ENCODE measurements at regions not wholly inside any gene's neighbourhood (a gene's known extent, or its start where the extent isn't known, plus 50 kb on each side); places are given as distances from the start of the nearest gene placed in this dataset.

- H3K4me3 ChIP-seq (ENCODE audit: low read length), result no peak overlapping the region
- H3K9me3 Mint-ChIP-seq, result peaks cover 3% of the 10 kb centered on the region
- peaks cover 4% of the 10 kb centered on the region for H3K4me1 Mint-ChIP-seq
- no peak overlapping the region for H3K27ac ChIP-seq (ENCODE audit: low read depth, low read length)
- no peaks in the 10 kb centered on the region for H3K9me3 ChIP-seq (ENCODE audit: control insufficient read depth, low read length)
- no peaks in the 10 kb centered on the region for H3K36me3 ChIP-seq (ENCODE audit: control insufficient read depth, insufficient read depth, low read length)
- H3K27me3 ChIP-seq (ENCODE audit: control insufficient read depth, insufficient read depth, low read length, poor library complexity, severe bottlenecking), result no peaks in the 10 kb centered on the region
- no peak overlapping the region for H3K9ac ChIP-seq (ENCODE audit: extremely low read depth, low read length, poor library complexity, severe bottlenecking)
- no peaks in the 10 kb centered on the region for H3K27me3 Mint-ChIP-seq (ENCODE audit: insufficient read depth)
- no peak overlapping the region for H3K4me3 Mint-ChIP-seq
- 88 to 100% methylated on average over 2 to 4 of the region's 4 CpGs for WGBS, 2 experiments (ENCODE audit: insufficient coverage in 1 of 2, insufficient read length in 1 of 2)
- DNase-seq, result peak; percentile 68
- no peaks in the 10 kb centered on the region for H3K4me1 ChIP-seq (ENCODE audit: control insufficient read depth, insufficient read depth, low read length)
- H3K36me3 Mint-ChIP-seq (ENCODE audit: low read depth), result no peaks in the 10 kb centered on the region
- no peak for TF ChIP-seq CTCF (conservative IDR thresholded peaks at IDR 0.05)
- no peak overlapping the region for H3K27ac Mint-ChIP-seq
These were observed 696.9 kb upstream of the C9orf72 start for GRCh38 chr9:28270156-28270555.

GRCh38 chr9:28272127-28272526 lies 698.8 kb upstream of the C9orf72 start:
- H3K27me3 Mint-ChIP-seq (ENCODE audit: insufficient read depth), result no peaks in the 10 kb centered on the region
- no peak overlapping the region for H3K27ac Mint-ChIP-seq
- Histone ChIP-seq H3K9me3 (ENCODE audit: control insufficient read depth, low read length) (no peaks in the 10 kb centered on the region), H3K9ac (ENCODE audit: extremely low read depth, low read length, poor library complexity, severe bottlenecking) (no peak overlapping the region), H3K27ac (ENCODE audit: low read depth, low read length) (no peak overlapping the region), H3K4me3 (ENCODE audit: low read length) (no peak overlapping the region), H3K27me3 (ENCODE audit: control insufficient read depth, insufficient read depth, low read length, poor library complexity, severe bottlenecking) (no peaks in the 10 kb centered on the region), H3K36me3 (ENCODE audit: control insufficient read depth, insufficient read depth, low read length) (no peaks in the 10 kb centered on the region), H3K4me1 (ENCODE audit: control insufficient read depth, insufficient read depth, low read length) (no peaks in the 10 kb centered on the region)
- H3K36me3 Mint-ChIP-seq (ENCODE audit: low read depth), result no peaks in the 10 kb centered on the region
- no peak for DNase-seq
- no peak for TF ChIP-seq CTCF (conservative IDR thresholded peaks at IDR 0.05)
- H3K4me3 Mint-ChIP-seq, result no peak overlapping the region
- H3K4me1 Mint-ChIP-seq, result peaks cover 4% of the 10 kb centered on the region
- H3K9me3 Mint-ChIP-seq, result peaks cover 5% of the 10 kb centered on the region
- WGBS, 2 experiments (ENCODE audit: insufficient coverage in 1 of 2, insufficient read length in 1 of 2), result 92 to 94% methylated on average over 3 to 4 of the region's 4 CpGs

GRCh38 chr9:28287455-28287854 lies 714.2 kb upstream of the C9orf72 start:
- H3K27me3 ChIP-seq (ENCODE audit: control insufficient read depth, insufficient read depth, low read length, poor library complexity, severe bottlenecking), result no peaks in the 10 kb centered on the region
- no peak overlapping the region for H3K9ac ChIP-seq (ENCODE audit: extremely low read depth, low read length, poor library complexity, severe bottlenecking)
- H3K27ac ChIP-seq (ENCODE audit: low read depth, low read length), result no peak overlapping the region
- TF ChIP-seq CTCF (conservative IDR thresholded peaks at IDR 0.05), result no peak
- Mint-ChIP-seq H3K4me1 (peaks cover 31% of the 10 kb centered on the region), H3K36me3 (ENCODE audit: low read depth) (peaks cover 17% of the 10 kb centered on the region), H3K9me3 (peaks cover 33% of the 10 kb centered on the region), H3K27ac (no peak overlapping the region), H3K4me3 (no peak overlapping the region), H3K27me3 (ENCODE audit: insufficient read depth) (no peaks in the 10 kb centered on the region)
- H3K4me3 ChIP-seq (ENCODE audit: low read length), result no peak overlapping the region
- 94 to 97% methylated on average over 4 of the region's 4 CpGs for WGBS, 2 experiments (ENCODE audit: insufficient coverage in 1 of 2, insufficient read length in 1 of 2)
- peaks cover 13% of the 10 kb centered on the region for H3K9me3 ChIP-seq (ENCODE audit: control insufficient read depth, low read length)
- H3K4me1 ChIP-seq (ENCODE audit: control insufficient read depth, insufficient read depth, low read length), result peaks cover 7% of the 10 kb centered on the region
- H3K36me3 ChIP-seq (ENCODE audit: control insufficient read depth, insufficient read depth, low read length), result no peaks in the 10 kb centered on the region
- no peak for DNase-seq
